CD14-positive monocyte (primary cell): ENCODE measurements at regions not wholly inside any gene's neighbourhood (a gene's known extent, or its start where the extent isn't known, plus 50 kb on each side); places are given as distances from the start of the nearest gene placed in this dataset.

ENCODE experiments used
- DNase-seq, 3 donors: peaks; one replicate each; pipeline ENCODE4 v3.0.0-alpha.2; 2011 to 2022
- H2AFZ ChIP-seq: 2 replicates; pipeline ENCODE4 v1.6.0; 2012; ENCODE audit warnings: mild to moderate bottlenecking, low read depth, low read length, inconsistent platforms; ENCODE audit not compliant: insufficient read depth, poor library complexity, severe bottlenecking
- H3K27ac ChIP-seq, 2 donors: 1 replicate in 1 of 2; 2 replicates in 1 of 2; pipeline ENCODE4 v1.5.1; 2012 to 2013; ENCODE audit warnings: low read length in 2 of 2, control low read depth in 1 of 2, inconsistent platforms in 1 of 2, low read depth in 1 of 2, mild to moderate bottlenecking in 1 of 2
- H3K27me3 ChIP-seq, 2 donors: one replicate each; pipeline versions ENCODE4 v1.6.0 to v1.6.1; 2011 to 2013; ENCODE audit warnings: low read length in 2 of 2; ENCODE audit not compliant: control insufficient read depth in 2 of 2, insufficient read depth in 2 of 2
- H3K36me3 ChIP-seq, 2 donors: replicated peaks in 1 of 2; 1 replicate in 1 of 2; 2 replicates in 1 of 2; pipeline versions ENCODE4 v1.5.1 to v1.6.1; 2012 to 2013; ENCODE audit warnings: low read length in 2 of 2, control low read depth in 1 of 2, inconsistent platforms in 1 of 2, mild to moderate bottlenecking in 1 of 2; ENCODE audit not compliant: insufficient read depth in 2 of 2, control insufficient read depth in 1 of 2
- H3K4me1 ChIP-seq, 2 donors: 1 replicate in 1 of 2; 2 replicates in 1 of 2; pipeline versions ENCODE4 v1.5.1 to v1.6.1; 2012 to 2013; ENCODE audit warnings: low read length in 2 of 2, control low read depth in 1 of 2, inconsistent platforms in 1 of 2, mild to moderate bottlenecking in 1 of 2, moderate library complexity in 1 of 2; ENCODE audit not compliant: insufficient read depth in 2 of 2, control insufficient read depth in 1 of 2
- H3K4me2 ChIP-seq: replicated peaks from 2 replicates; pipeline ENCODE3; 2012; ENCODE audit warnings: low read length, moderate library complexity, mild to moderate bottlenecking; ENCODE audit not compliant: poor library complexity, severe bottlenecking; ENCODE audit errors: extremely low read depth
- H3K4me3 ChIP-seq, 3 experiments: fragments of 200-600 bp in 1 of 3; sonication (generic) in 1 of 3; replicated peaks in 1 of 3; 1 replicate in 2 of 3; 2 replicates in 1 of 3; pipeline ENCODE4 v1.5.1; 2011 to 2013; ENCODE audit warnings: low read length in 3 of 3, mild to moderate bottlenecking in 3 of 3, control low read depth in 2 of 3, low read depth in 2 of 3, inconsistent platforms in 1 of 3, moderate library complexity in 1 of 3
- H3K79me2 ChIP-seq: 2 replicates; pipeline ENCODE4 v1.6.0; 2012; ENCODE audit warnings: mild to moderate bottlenecking, control low read depth, inconsistent platforms, low read length, moderate library complexity; ENCODE audit not compliant: insufficient read depth
- H3K9ac ChIP-seq: 2 replicates; pipeline ENCODE4 v1.6.0; 2017; ENCODE audit warnings: low read length, mild to moderate bottlenecking; ENCODE audit not compliant: insufficient read depth, poor library complexity, severe bottlenecking
- H3K9me3 ChIP-seq, 2 donors: replicated peaks in 1 of 2; 1 replicate in 1 of 2; 2 replicates in 1 of 2; pipeline versions ENCODE4 v1.5.1 to v1.6.1; 2012 to 2013; ENCODE audit warnings: low read length in 2 of 2, control low read depth in 1 of 2; ENCODE audit not compliant: control insufficient read depth in 1 of 2, insufficient read depth in 1 of 2
- H4K20me1 ChIP-seq: 2 replicates; pipeline ENCODE4 v1.6.0; 2012; ENCODE audit warnings: mild to moderate bottlenecking, low read length, control low read depth, moderate library complexity; ENCODE audit not compliant: insufficient read depth
- H3K27ac Mint-ChIP-seq, 7 donors: one replicate each; pipeline ENCODE4 v1.8.0; 2020; ENCODE audit warnings: mild to moderate bottlenecking in 7 of 7, mixed read lengths in 7 of 7, moderate library complexity in 6 of 7, inconsistent platforms in 2 of 7
- H3K27me3 Mint-ChIP-seq, 3 donors: one replicate each; pipeline ENCODE4 v1.8.0; 2021 to 2022; ENCODE audit warnings: low read depth in 3 of 3, mild to moderate bottlenecking in 3 of 3, mixed read lengths in 3 of 3, moderate library complexity in 3 of 3, inconsistent platforms in 1 of 3
- H3K36me3 Mint-ChIP-seq, 2 donors: one replicate each; pipeline ENCODE4 v1.8.0; 2020; ENCODE audit warnings: mixed read lengths in 2 of 2, inconsistent platforms in 1 of 2, mild to moderate bottlenecking in 1 of 2
- H3K4me1 Mint-ChIP-seq: one replicate; pipeline ENCODE4 v1.8.0; 2020; ENCODE audit warnings: mild to moderate bottlenecking, mixed read lengths
- H3K4me3 Mint-ChIP-seq, 2 donors: one replicate each; pipeline ENCODE4 v1.8.0; 2020; ENCODE audit warnings: mild to moderate bottlenecking in 2 of 2, mixed read lengths in 2 of 2, moderate library complexity in 1 of 2
- H3K9me3 Mint-ChIP-seq, 7 donors: one replicate each; pipeline ENCODE4 v1.8.0; 2020 to 2022; ENCODE audit warnings: mixed read lengths in 7 of 7, mild to moderate bottlenecking in 6 of 7, moderate library complexity in 6 of 7, inconsistent platforms in 2 of 7
- WGBS: methylation state at CpG from one replicate; pipeline ENCODE4 v1.1.5; 2013; ENCODE audit warnings: missing lambda C conversion rate; ENCODE audit not compliant: insufficient coverage; 5-methylcytosine and 5-hydroxymethylcytosine counted together
- intact Hi-C, 2 donors: fragments of 100-400 bp; cut with micrococcal nuclease; formaldehyde crosslinking; loops; one replicate each; pipeline versions ENCODE4 v1.15.0 to v1.15.1; 2023
- TF ChIP-seq, protein P1 (sequence below): fragments of 200-600 bp; IDR thresholded peaks from one replicate; pipeline ENCODE4 v1.8.0; 2022; ENCODE audit warnings: antibody characterized with exemption, mild to moderate bottlenecking

DNA sequence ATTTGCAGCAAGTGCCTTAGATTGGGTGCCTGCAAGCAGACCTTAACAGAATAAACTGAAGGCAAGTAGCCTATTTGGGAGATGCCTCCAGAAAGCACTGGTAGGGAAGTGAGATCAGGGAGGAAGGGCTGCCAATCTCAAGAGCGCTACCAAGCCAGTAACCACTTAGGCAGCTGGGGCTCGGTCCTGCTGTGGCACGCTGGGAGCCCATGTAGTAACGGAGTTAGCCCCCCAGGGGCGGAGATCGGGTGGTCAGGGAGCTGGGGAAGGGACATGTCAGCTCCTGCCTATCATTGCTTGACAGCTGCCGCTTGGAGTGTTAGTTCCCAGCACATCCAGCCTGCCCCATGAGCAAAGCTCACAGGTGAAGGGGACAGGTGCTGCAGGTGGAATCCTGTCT, 127.0 kb downstream of the CEBPB start:
- H2AFZ ChIP-seq: no peak overlapping the region
- H3K9ac ChIP-seq: no peak overlapping the region
- WGBS: 42% methylated on average over 6 of the region's 7 CpGs
- H3K4me3 ChIP-seq: no peak overlapping the region
- no peaks in the 10 kb centered on the region for H3K9me3 ChIP-seq
- peak overlapping the region in 3 of 7 donors; percentile 56 to 89 (median 68) for H3K27ac Mint-ChIP-seq
- H3K27me3 Mint-ChIP-seq: peaks cover 2 to 7% (median 6%) of the 10 kb centered on the region in 3 donors
- TF ChIP-seq, protein P1, sequence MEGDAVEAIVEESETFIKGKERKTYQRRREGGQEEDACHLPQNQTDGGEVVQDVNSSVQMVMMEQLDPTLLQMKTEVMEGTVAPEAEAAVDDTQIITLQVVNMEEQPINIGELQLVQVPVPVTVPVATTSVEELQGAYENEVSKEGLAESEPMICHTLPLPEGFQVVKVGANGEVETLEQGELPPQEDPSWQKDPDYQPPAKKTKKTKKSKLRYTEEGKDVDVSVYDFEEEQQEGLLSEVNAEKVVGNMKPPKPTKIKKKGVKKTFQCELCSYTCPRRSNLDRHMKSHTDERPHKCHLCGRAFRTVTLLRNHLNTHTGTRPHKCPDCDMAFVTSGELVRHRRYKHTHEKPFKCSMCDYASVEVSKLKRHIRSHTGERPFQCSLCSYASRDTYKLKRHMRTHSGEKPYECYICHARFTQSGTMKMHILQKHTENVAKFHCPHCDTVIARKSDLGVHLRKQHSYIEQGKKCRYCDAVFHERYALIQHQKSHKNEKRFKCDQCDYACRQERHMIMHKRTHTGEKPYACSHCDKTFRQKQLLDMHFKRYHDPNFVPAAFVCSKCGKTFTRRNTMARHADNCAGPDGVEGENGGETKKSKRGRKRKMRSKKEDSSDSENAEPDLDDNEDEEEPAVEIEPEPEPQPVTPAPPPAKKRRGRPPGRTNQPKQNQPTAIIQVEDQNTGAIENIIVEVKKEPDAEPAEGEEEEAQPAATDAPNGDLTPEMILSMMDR: no peak
- H3K27me3 ChIP-seq: no peaks in the 10 kb centered on the region
- peaks cover 0 to 9% of the 10 kb centered on the region in 2 donors for H3K36me3 Mint-ChIP-seq
- H3K79me2 ChIP-seq: no peaks in the 10 kb centered on the region
- no peaks in the 10 kb centered on the region for H4K20me1 ChIP-seq
- H3K4me1 Mint-ChIP-seq: peaks cover 31% of the 10 kb centered on the region
- H3K4me2 ChIP-seq: no peak overlapping the region
- peaks cover 22 to 36% of the 10 kb centered on the region in 2 donors for H3K4me1 ChIP-seq
- no peak overlapping the region for H3K27ac ChIP-seq
- H3K9me3 Mint-ChIP-seq: peaks cover 0 to 4% (median 2%) of the 10 kb centered on the region in 7 donors
- no peaks in the 10 kb centered on the region for H3K36me3 ChIP-seq
- DNase-seq: no peak
- intact Hi-C loops: no loop called here
- peak overlapping the region in 1 of 2 donors; percentile 46 for H3K4me3 Mint-ChIP-seq

GRCh38 chr20:50318710-50319109, 128.1 kb downstream of the CEBPB start:
- no peaks in the 10 kb centered on the region for H3K36me3 ChIP-seq
- H2AFZ ChIP-seq: no peak overlapping the region
- TF ChIP-seq, protein P1: no peak
- Mint-ChIP-seq H3K36me3 (peaks cover 0 to 9% of the 10 kb centered on the region in 2 donors), H3K9me3 (no peaks in the 10 kb centered on the region), H3K4me3 (no peak overlapping the region), H3K27ac (peak overlapping the region in 2 of 7 donors; percentile 48 to 62), H3K27me3 (peaks cover 0 to 6% (median 5%) of the 10 kb centered on the region in 3 donors), H3K4me1 (peaks cover 32% of the 10 kb centered on the region)
- no peaks in the 10 kb centered on the region for H3K79me2 ChIP-seq
- no peak for DNase-seq
- no peaks in the 10 kb centered on the region for H4K20me1 ChIP-seq
- no peaks in the 10 kb centered on the region for H3K9me3 ChIP-seq
- no peaks in the 10 kb centered on the region for H3K27me3 ChIP-seq
- peaks cover 22 to 36% of the 10 kb centered on the region in 2 donors for H3K4me1 ChIP-seq
- H3K4me2 ChIP-seq: no peak overlapping the region
- no peak overlapping the region for H3K9ac ChIP-seq
- WGBS: 86% methylated on average over 3 of the region's 8 CpGs
- H3K4me3 ChIP-seq: no peak overlapping the region
- intact Hi-C loops: no loop called here
- no peak overlapping the region for H3K27ac ChIP-seq
